G401.6 (cell line): ENCODE measurements at regions not wholly inside any gene's neighbourhood (a gene's known extent, or its start where the extent isn't known, plus 50 kb on each side); places are given as distances from the start of the nearest gene placed in this dataset.

Experiments
- FAIRE-seq: peaks from 2 replicates; lab custom pipeline; 2012; peaks lifted over from hg19 to GRCh38; lab: Jason Lieb, UNC

GRCh38 chr4:31275906-31276305, 555.7 kb downstream of the PCDH7 start:
- FAIRE-seq, result no peak

DNA sequence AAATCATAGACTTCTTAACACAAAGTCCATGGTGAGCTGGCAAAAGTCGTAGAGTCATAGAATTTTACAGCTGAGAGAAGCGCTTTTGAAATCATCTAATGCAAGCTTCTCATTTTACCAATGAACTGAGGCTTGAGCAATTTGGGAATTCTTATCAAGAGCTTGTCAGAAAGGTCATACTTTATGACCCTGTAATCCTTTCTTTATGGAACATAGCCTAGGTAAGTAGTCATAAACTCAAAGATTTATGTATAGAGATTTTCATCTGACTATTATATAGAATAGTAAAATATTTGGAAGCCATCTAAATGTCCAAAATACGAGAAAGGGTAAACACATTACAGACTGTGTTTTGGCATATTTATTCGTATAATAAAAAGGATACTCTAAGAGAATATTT, 563.5 kb downstream of the PCDH7 start:
- FAIRE-seq, result no peak

DNA sequence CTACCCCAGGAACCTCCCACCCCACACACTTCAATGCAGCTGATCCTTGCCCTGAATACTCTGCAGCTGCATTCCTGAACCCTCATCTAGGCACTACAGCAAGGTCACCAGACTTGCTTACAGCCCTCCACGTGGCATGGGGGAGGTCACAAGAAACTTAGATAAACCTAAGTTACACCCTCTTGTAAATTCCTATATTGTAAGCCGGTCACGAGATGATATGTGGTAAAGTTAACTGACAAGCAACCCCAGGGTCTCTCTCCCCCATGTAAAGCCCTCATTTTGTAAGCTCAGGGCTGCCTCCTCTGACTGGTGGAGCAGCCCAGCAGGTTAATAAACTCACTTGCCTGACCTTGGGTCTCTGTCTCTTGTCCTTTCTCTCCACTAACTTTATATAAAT, 570.7 kb downstream of the PCDH7 start:
- FAIRE-seq, result no peak

DNA sequence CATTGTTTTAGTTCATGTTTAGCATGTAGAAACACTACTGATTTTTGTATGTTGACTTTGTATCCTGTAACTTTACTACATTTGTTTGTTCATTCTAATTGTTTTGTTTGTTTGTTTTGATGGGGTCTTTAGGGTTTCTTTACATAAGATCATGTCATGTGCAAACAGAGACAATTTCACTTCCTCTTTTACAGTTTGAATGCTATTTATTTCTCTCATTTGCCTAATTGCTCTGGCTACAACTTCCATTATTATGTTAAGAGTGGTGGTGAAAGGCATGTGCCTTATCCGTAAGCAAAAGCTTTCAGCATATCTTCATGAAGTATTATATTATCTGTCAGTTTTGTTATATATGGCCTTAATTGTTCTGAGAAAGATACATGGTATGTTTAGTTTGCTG, 571.1 kb downstream of the PCDH7 start:
- no peak for FAIRE-seq

GRCh38 chr4:31294655-31295480, 574.7 kb downstream of the PCDH7 start:
- no peak for FAIRE-seq

GRCh38 chr4:31298737-31299136, 578.6 kb downstream of the PCDH7 start:
- FAIRE-seq, result no peak

DNA sequence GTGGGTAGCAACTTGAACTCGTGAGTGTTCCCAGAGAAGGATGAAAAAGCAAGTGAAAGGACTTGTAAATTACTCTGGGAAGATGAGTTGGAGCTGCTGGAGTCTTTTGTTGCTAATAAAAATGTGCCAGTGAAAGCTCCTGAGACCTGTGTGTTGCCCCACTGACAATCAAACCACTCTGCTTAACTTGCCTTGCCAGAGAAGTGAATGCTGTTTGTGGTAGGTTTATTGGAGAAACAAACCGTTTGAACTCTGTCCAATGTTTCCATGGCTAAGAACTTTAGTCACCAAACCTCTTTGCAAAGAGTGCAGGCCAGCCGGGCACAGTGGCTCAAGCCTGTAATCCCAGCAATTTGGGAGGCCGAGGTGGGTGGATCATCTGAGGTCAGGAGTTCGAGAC, 586.9 kb downstream of the PCDH7 start:
- no peak for FAIRE-seq

DNA sequence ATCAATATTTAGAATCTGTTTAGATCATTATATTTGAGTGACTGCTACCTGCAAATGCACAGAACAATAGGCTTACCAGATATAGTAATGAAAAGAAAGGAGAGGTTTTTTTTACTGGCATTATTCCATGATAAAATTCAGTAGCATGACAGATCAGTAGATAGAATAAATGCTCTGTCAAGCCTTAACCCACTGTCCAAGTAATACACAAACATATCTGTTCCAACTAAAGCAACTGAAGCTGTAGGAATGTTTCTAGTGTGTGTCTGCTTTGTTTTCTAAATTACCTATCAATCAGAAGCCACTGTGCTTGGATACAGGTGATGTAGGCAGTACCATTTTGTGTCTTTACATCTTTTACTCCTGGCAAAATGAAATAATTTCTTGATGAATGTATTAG, 604.6 kb downstream of the PCDH7 start:
- no peak for FAIRE-seq

DNA sequence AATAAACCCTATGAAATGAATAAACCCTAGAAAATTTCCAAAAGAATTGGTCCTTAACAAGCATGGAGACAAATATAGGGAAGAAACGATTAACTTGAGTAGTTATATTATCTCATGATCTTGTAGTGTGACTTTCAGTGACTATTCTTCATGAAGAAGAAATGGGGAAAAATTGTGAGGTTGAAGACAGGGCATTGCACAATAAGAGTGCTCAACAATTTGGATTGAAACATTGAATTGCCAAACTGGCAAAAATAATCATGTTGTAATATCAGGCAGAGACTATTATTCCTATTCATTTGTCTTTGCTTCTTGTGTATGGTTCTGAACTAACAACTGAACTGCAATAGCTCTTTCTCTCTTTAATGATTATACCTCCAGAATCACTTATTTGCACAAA, 605.1 kb downstream of the PCDH7 start:
- FAIRE-seq, result no peak

- FAIRE-seq, result no peak
These were observed 606.9 kb downstream of the PCDH7 start for GRCh38 chr4:31327031-31327430.

- FAIRE-seq, result no peak
These were observed 608.8 kb downstream of the PCDH7 start for GRCh38 chr4:31328932-31329331.

- FAIRE-seq, result no peak
These were observed 614.1 kb downstream of the PCDH7 start for GRCh38 chr4:31334086-31334910.

- FAIRE-seq, result no peak
These were observed 617.8 kb downstream of the PCDH7 start for GRCh38 chr4:31338000-31338399.

GRCh38 chr4:31341601-31342359, 621.6 kb downstream of the PCDH7 start:
- no peak for FAIRE-seq

- FAIRE-seq, result no peak
These were observed 622.9 kb downstream of the PCDH7 start for GRCh38 chr4:31343061-31343460.

- no peak for FAIRE-seq
These were observed 629.7 kb downstream of the PCDH7 start for GRCh38 chr4:31349907-31350306.

DNA sequence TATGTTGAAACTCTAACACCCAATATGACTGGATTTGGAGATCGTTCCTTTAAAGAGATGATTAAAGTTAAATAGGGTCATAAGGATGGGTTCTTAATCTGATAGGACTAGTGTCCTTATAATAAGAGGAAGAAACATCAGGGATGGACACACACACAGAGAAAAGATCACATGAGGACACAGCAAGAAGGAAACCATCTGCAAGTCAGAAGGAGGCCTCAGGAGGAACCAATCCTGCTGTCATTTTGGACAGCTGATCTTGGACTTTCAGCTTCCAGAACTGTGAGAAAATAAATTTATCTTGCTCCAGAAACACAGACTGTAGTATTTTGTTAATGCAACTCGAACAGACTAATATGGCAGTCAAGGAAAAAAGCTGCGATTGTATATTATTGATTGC, 631.5 kb downstream of the PCDH7 start:
- no peak for FAIRE-seq

- no peak for FAIRE-seq
These were observed 636.7 kb downstream of the PCDH7 start for GRCh38 chr4:31356839-31357238.

GRCh38 chr4:31360786-31361185, 640.6 kb downstream of the PCDH7 start:
- no peak for FAIRE-seq

- no peak for FAIRE-seq
These were observed 642.6 kb downstream of the PCDH7 start for GRCh38 chr4:31362756-31363155.

DNA sequence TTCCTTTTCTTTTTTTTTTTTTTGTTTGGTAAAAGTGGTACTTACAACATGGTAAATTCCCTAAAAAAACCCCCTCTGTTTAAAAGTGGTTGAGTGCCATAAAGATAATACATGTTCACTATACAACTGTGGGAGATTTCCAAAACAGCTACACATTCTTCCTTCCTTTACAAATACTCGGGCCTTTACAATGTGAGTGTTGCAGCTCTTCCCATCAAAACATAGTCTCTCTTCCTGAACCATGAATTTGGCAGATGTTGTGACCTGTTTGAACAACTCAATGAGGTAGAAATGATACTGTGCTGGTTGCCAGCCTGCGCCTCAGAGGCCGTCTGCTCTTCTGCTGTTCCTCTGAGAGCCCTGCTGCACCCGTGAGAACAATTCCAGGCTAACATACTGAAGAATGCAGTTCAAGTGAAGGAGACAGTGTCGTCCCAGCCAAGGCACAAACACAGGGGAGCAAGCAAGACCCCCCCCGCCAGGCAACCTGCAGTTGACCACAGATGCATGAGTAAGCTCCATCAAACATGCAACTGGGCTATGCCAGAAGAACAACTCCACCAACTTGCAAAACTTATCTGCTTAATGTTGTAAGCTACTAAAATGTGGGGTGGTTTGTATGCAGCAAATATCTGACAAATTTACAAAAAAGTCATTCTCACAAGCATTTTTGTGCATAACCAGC, 645.0 kb downstream of the PCDH7 start:
- FAIRE-seq, result no peak

DNA sequence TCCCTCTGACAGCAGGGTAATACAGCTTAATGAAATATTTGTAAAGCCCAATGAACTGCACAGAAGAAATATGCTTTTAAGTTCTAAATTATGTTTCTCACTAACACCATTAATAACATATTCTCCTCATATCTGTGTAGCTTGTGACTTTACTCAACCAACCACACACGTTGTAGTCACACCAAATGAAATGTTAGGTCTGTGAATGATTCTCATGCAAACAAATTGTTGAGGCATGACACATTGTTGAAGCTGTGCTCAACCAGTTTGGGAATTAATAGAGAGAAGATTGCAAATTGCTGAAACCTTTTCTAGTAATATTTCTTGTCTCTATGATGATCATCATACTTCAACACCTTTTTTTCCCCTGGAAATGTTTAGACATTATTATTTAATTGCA, 645.9 kb downstream of the PCDH7 start:
- FAIRE-seq, result no peak
